CD14-positive monocyte (primary cell): ENCODE measurements at regions not wholly inside any gene's neighbourhood (a gene's known extent, or its start where the extent isn't known, plus 50 kb on each side); places are given as distances from the start of the nearest gene placed in this dataset.

ENCODE experiments used
- DNase-seq, 3 donors: peaks; one replicate each; pipeline ENCODE4 v3.0.0-alpha.2; 2011 to 2022
- H2AFZ ChIP-seq: 2 replicates; pipeline ENCODE4 v1.6.0; 2012; ENCODE audit warnings: mild to moderate bottlenecking, low read depth, low read length, inconsistent platforms; ENCODE audit not compliant: insufficient read depth, poor library complexity, severe bottlenecking
- H3K27ac ChIP-seq, 2 donors: 1 replicate in 1 of 2; 2 replicates in 1 of 2; pipeline ENCODE4 v1.5.1; 2012 to 2013; ENCODE audit warnings: low read length in 2 of 2, control low read depth in 1 of 2, inconsistent platforms in 1 of 2, low read depth in 1 of 2, mild to moderate bottlenecking in 1 of 2
- H3K27me3 ChIP-seq, 2 donors: one replicate each; pipeline versions ENCODE4 v1.6.0 to v1.6.1; 2011 to 2013; ENCODE audit warnings: low read length in 2 of 2; ENCODE audit not compliant: control insufficient read depth in 2 of 2, insufficient read depth in 2 of 2
- H3K36me3 ChIP-seq, 2 donors: replicated peaks in 1 of 2; 1 replicate in 1 of 2; 2 replicates in 1 of 2; pipeline versions ENCODE4 v1.5.1 to v1.6.1; 2012 to 2013; ENCODE audit warnings: low read length in 2 of 2, control low read depth in 1 of 2, inconsistent platforms in 1 of 2, mild to moderate bottlenecking in 1 of 2; ENCODE audit not compliant: insufficient read depth in 2 of 2, control insufficient read depth in 1 of 2
- H3K4me1 ChIP-seq, 2 donors: 1 replicate in 1 of 2; 2 replicates in 1 of 2; pipeline versions ENCODE4 v1.5.1 to v1.6.1; 2012 to 2013; ENCODE audit warnings: low read length in 2 of 2, control low read depth in 1 of 2, inconsistent platforms in 1 of 2, mild to moderate bottlenecking in 1 of 2, moderate library complexity in 1 of 2; ENCODE audit not compliant: insufficient read depth in 2 of 2, control insufficient read depth in 1 of 2
- H3K4me2 ChIP-seq: replicated peaks from 2 replicates; pipeline ENCODE3; 2012; ENCODE audit warnings: low read length, moderate library complexity, mild to moderate bottlenecking; ENCODE audit not compliant: poor library complexity, severe bottlenecking; ENCODE audit errors: extremely low read depth
- H3K4me3 ChIP-seq, 3 experiments: fragments of 200-600 bp in 1 of 3; sonication (generic) in 1 of 3; replicated peaks in 1 of 3; 1 replicate in 2 of 3; 2 replicates in 1 of 3; pipeline ENCODE4 v1.5.1; 2011 to 2013; ENCODE audit warnings: low read length in 3 of 3, mild to moderate bottlenecking in 3 of 3, control low read depth in 2 of 3, low read depth in 2 of 3, inconsistent platforms in 1 of 3, moderate library complexity in 1 of 3
- H3K79me2 ChIP-seq: 2 replicates; pipeline ENCODE4 v1.6.0; 2012; ENCODE audit warnings: mild to moderate bottlenecking, control low read depth, inconsistent platforms, low read length, moderate library complexity; ENCODE audit not compliant: insufficient read depth
- H3K9ac ChIP-seq: 2 replicates; pipeline ENCODE4 v1.6.0; 2017; ENCODE audit warnings: low read length, mild to moderate bottlenecking; ENCODE audit not compliant: insufficient read depth, poor library complexity, severe bottlenecking
- H3K9me3 ChIP-seq, 2 donors: replicated peaks in 1 of 2; 1 replicate in 1 of 2; 2 replicates in 1 of 2; pipeline versions ENCODE4 v1.5.1 to v1.6.1; 2012 to 2013; ENCODE audit warnings: low read length in 2 of 2, control low read depth in 1 of 2; ENCODE audit not compliant: control insufficient read depth in 1 of 2, insufficient read depth in 1 of 2
- H4K20me1 ChIP-seq: 2 replicates; pipeline ENCODE4 v1.6.0; 2012; ENCODE audit warnings: mild to moderate bottlenecking, low read length, control low read depth, moderate library complexity; ENCODE audit not compliant: insufficient read depth
- H3K27ac Mint-ChIP-seq, 7 donors: one replicate each; pipeline ENCODE4 v1.8.0; 2020; ENCODE audit warnings: mild to moderate bottlenecking in 7 of 7, mixed read lengths in 7 of 7, moderate library complexity in 6 of 7, inconsistent platforms in 2 of 7
- H3K27me3 Mint-ChIP-seq, 3 donors: one replicate each; pipeline ENCODE4 v1.8.0; 2021 to 2022; ENCODE audit warnings: low read depth in 3 of 3, mild to moderate bottlenecking in 3 of 3, mixed read lengths in 3 of 3, moderate library complexity in 3 of 3, inconsistent platforms in 1 of 3
- H3K36me3 Mint-ChIP-seq, 2 donors: one replicate each; pipeline ENCODE4 v1.8.0; 2020; ENCODE audit warnings: mixed read lengths in 2 of 2, inconsistent platforms in 1 of 2, mild to moderate bottlenecking in 1 of 2
- H3K4me1 Mint-ChIP-seq: one replicate; pipeline ENCODE4 v1.8.0; 2020; ENCODE audit warnings: mild to moderate bottlenecking, mixed read lengths
- H3K4me3 Mint-ChIP-seq, 2 donors: one replicate each; pipeline ENCODE4 v1.8.0; 2020; ENCODE audit warnings: mild to moderate bottlenecking in 2 of 2, mixed read lengths in 2 of 2, moderate library complexity in 1 of 2
- H3K9me3 Mint-ChIP-seq, 7 donors: one replicate each; pipeline ENCODE4 v1.8.0; 2020 to 2022; ENCODE audit warnings: mixed read lengths in 7 of 7, mild to moderate bottlenecking in 6 of 7, moderate library complexity in 6 of 7, inconsistent platforms in 2 of 7
- CTCF ChIP-seq: fragments of 200-600 bp; IDR thresholded peaks from one replicate; pipeline ENCODE4 v1.8.0; 2022; ENCODE audit warnings: antibody characterized with exemption, mild to moderate bottlenecking
- WGBS: methylation state at CpG from one replicate; pipeline ENCODE4 v1.1.5; 2013; ENCODE audit warnings: missing lambda C conversion rate; ENCODE audit not compliant: insufficient coverage; 5-methylcytosine and 5-hydroxymethylcytosine counted together
- intact Hi-C, 2 donors: fragments of 100-400 bp; cut with micrococcal nuclease; formaldehyde crosslinking; loops; one replicate each; pipeline versions ENCODE4 v1.15.0 to v1.15.1; 2023

DNA sequence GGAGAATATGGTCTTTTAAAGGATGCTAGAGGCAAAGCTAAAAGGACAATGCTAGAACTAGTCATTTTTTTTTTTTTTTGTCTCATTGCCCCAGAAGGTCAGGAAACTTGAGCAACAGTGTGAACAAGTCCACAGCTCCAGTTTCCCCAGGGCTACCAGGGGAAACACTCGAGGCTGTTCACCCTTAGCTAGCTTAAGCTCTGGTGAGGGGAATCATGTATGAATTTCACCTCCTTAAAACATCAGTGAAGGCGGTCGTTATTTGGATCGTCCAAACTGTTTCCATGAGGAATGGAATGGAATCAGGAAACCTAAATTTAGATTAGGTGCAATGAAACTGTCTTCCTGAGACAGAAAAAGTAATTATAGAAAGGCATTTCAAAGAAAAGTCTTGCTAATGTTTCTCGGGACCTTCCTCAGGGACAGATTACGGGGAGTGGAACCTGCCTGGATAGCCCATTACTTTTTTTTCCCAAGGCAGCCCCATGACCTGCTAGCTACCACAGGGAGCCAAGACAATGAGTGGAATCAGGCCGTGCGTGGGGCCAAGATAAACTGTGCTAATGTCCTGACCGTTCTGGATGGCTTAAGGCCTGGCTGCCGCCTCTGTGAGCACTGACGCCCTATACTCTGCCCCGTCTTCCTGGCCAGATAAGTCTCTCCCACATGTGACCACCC is 164.8 kb upstream of the SGK1 start:
- peaks cover 0 to 2% (median 2%) of the 10 kb centered on the region in 7 donors for H3K9me3 Mint-ChIP-seq
- Histone ChIP-seq H3K27me3 (no peaks in the 10 kb centered on the region), H3K36me3 (no peaks in the 10 kb centered on the region), H3K27ac (no peak overlapping the region), H3K9ac (no peak overlapping the region), H3K4me2 (no peak overlapping the region), H2AFZ (no peak overlapping the region), H3K9me3 (no peaks in the 10 kb centered on the region), H3K79me2 (no peaks in the 10 kb centered on the region), H4K20me1 (no peaks in the 10 kb centered on the region), H3K4me3 (no peak overlapping the region), H3K4me1 (no peaks in the 10 kb centered on the region)
- H3K36me3 Mint-ChIP-seq, result peaks cover 0 to 3% of the 10 kb centered on the region in 2 donors
- intact Hi-C loops, result no loop called here
- H3K27me3 Mint-ChIP-seq, result peaks cover 0 to 3% (median 2%) of the 10 kb centered on the region in 3 donors
- peak overlapping the region in 1 of 7 donors; percentile 46 for H3K27ac Mint-ChIP-seq
- TF ChIP-seq CTCF, result no peak
- no peak overlapping the region for H3K4me3 Mint-ChIP-seq
- DNase-seq, result no peak
- 91% methylated on average over 9 of the region's 12 CpGs for WGBS
- H3K4me1 Mint-ChIP-seq, result peaks cover 2% of the 10 kb centered on the region

GRCh38 chr6:134481966-134482365 is 164.1 kb upstream of the SGK1 start:
- Histone ChIP-seq H3K4me2 (no peak overlapping the region), H3K36me3 (no peaks in the 10 kb centered on the region), H4K20me1 (no peaks in the 10 kb centered on the region), H3K79me2 (no peaks in the 10 kb centered on the region), H3K4me1 (no peaks in the 10 kb centered on the region), H3K27me3 (no peaks in the 10 kb centered on the region), H2AFZ (no peak overlapping the region), H3K9ac (no peak overlapping the region), H3K27ac (no peak overlapping the region), H3K4me3 (no peak overlapping the region), H3K9me3 (no peaks in the 10 kb centered on the region)
- TF ChIP-seq CTCF, result no peak
- WGBS, result 90% methylated on average over 5 of the region's 6 CpGs
- Mint-ChIP-seq H3K27me3 (peaks cover 0 to 3% (median 2%) of the 10 kb centered on the region in 3 donors), H3K27ac (peak overlapping the region in 2 of 7 donors; percentile 13 to 59), H3K9me3 (peaks cover 0 to 2% (median 2%) of the 10 kb centered on the region in 7 donors), H3K4me3 (no peak overlapping the region), H3K36me3 (peaks cover 0 to 3% of the 10 kb centered on the region in 2 donors), H3K4me1 (peaks cover 2% of the 10 kb centered on the region)
- no peak for DNase-seq
- intact Hi-C loops, result no loop called here
